GM21423 (cell line): ENCODE measurements at regions not wholly inside any gene's neighbourhood (a gene's known extent, or its start where the extent isn't known, plus 50 kb on each side); places are given as distances from the start of the nearest gene placed in this dataset.
"Not testable (repeated sequence)": the region's sequence is repeated elsewhere in the genome, so short reads cannot be mapped to it uniquely, and the experiment has no call there.

ENCODE experiments used
- ATAC-seq: cut with Tn5 transposase; IDR thresholded peaks from one replicate; pipeline ENCODE4 v1.9.1; 2021; ENCODE audit warnings: mild to moderate bottlenecking, moderate library complexity; ENCODE audit not compliant: unreplicated experiment

DNA sequence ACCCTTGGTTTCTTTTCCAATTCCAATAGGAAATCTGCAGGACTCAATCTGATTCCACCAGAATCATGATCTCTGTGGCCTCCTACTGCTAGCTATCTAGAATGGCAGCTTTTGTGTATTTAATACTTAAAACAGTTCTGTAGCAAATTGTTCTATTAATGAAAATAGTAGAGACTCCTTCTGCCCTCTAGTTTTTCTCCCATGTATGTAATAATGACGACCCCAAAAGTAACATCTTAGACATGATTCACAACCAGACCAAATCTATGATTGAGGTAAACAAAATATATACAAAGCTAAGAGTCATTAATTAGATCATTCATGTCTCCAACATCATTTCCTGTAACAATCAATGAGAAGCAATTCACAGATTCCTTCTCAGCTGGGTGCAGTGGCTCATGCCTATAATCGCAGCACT, 259.1 kb upstream of the MKLN1 start:
- ATAC-seq, result no peak

DNA sequence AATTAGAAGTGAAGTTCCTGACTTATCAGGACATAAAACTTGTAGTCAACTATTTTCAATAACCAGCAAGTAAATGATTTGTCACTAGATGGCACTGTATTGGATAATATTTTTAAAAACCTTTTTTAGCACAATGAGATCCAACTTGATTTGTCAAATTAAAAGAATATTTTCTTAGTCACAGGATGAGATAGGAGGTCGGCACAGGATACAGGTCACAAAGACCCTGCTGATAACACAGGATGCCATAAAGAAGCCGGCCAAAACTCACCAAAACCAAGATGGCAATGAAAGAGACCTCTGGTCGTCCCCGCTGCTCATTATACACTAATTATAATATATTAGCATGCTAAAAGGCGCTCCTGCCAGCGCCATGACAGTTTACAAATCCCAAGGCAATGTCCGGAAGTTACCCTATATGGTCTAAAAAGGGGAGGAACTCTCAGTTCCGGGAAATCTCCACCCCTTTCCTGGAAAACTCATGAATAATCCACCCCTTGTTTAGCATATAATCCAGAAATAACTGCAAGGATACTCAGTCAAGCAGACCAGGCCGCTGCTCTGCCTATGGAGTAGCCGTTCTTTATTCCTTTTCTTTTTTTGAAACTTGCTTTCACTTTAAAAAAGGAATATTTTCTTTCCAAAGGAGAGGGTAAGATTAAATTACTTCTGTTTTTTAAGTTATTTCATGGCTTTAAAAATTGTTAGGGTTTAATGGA, 255.7 kb upstream of the MKLN1 start:
- no peak for ATAC-seq

DNA sequence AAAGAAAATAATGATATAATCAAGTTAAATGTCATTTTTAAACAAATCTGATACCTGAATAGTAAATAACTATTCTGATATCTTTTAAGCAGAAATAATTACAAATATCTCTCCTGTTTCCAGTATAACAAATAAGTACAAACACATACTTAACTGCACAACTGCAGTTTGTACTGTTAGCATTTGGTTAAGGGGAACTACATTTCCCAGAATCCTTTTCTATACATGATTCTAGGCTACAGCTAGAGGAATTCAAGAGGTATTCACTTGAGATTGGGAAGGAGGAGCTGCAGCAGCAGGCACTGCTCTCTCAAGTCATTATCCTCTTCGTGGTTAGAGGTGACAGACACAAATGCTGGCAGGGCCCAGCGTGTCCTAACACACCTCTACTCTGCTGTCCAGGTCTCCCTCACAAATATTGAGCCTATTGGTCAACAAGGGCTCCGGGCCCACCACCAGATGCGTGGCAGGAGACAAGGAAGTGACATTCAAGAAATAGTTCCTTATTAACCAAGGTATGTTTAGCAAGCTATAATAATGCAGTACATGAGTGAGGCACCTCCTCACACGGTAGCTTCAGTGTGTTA, 255.1 kb upstream of the MKLN1 start:
- no peak for ATAC-seq

DNA sequence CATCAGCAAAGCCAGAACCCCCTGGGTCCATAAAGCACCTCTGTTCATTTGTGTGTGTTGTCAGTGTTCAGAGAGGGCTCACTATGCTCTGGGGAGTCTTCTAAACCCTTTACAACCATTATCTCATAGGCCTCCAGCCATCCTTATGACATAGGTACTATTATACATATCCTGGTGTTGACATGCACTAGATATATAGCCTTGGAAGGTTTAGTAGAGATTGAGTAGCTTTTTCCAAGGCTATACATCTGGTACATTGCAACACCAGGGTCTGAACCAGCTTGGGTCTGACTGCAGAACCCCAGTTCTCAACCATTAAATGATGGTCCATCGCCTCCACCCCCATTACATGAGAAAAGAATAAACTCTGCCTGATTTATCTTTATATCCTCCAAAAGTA, 253.6 kb upstream of the MKLN1 start:
- no peak for ATAC-seq

DNA sequence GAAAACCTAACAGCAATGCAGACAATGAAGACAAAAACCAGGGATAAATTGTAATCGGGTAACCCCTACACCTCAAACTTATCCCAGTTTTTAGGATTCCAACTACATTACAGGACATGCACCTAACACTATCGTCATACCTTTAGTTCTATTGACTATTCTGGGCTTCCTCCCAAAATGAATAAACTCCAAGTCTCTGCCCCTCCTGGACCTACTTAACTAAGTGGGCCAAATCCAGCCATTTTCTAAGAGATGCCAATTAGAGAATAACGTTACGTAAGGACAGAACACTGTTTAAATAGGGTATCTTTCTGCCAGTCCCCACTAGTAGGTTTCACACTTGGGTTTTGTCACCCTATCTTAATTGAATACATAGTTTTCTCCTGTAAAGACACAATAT, 253.1 kb upstream of the MKLN1 start:
- no peak for ATAC-seq

DNA sequence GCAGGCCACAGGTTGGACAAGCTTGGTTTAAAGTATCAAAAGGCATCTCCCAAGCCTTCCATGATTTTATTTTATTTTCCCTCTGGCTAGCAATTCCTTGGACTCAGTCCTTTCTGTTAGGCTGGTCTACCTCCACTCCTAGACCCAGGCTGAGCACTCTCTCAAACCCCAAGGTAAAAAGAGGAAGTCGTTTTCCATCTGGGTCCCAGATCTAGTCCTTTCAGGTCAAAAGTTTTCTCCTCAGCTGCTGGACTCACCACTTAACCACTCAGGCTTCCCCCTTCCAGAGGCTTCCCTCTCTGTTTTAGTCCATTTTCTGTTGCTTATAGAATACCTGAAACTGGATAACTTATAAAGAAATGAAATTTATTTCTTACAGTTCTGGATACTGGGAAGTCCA, 252.3 kb upstream of the MKLN1 start:
- ATAC-seq, result no peak

DNA sequence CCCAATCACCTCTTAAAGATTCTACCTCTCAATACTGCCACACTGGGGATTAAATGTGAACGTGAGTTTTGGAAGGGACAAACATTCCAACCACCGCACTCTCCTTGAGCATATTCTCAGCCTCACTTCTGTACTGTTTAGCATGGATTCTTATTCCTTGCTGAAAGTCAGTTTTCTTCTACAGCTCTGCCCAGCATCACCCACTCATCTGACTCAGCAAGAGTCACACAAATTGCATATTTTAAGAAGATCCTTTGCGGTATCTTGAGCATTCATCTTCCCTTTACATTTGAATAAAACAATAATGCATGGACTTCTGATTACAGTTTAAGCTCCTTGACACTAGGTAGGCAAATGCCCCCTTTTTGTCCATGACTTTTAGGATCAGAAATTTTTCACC, 251.6 kb upstream of the MKLN1 start:
- ATAC-seq, result no peak

DNA sequence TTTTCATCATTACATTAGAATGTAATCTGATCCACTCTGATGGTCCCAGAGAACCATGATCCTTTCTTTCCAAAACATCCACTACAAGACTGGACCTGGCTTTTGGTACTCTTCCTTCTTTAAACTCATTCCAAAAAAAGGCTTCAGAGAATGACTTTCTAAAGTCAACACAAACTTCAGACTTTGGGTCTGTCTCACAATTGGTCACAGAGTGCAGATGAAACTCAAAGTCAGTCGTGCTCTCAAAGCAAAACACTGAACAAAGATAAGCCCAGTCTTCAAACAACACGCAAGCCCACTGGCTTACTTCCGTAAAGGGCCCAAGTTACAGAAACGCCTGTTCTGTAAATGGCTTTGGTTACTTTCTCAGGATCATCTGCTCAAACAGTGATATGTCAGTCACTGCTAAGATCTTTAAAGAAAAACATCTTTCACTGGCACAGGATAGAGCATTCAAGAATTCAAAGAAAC, 250.9 kb upstream of the MKLN1 start:
- no peak for ATAC-seq

DNA sequence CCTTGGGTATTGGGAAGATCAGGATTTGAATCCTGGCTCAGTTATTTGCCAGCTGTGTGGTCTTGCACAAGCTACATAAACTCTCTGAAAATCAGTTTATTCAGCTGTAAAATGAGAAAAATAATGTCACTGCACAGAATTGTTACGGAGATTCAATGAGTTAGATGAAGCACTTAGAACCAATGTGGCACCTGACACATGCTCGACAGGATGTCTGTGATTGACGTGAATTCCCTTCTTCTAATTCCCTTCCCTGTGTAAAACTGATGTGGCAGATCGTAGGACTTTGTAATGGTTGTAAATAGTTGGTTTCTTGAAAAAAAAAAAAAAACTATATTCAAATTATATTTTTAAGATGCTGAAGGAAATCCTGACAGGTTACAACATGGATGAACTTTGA, 249.9 kb upstream of the MKLN1 start:
- ATAC-seq, result no peak

DNA sequence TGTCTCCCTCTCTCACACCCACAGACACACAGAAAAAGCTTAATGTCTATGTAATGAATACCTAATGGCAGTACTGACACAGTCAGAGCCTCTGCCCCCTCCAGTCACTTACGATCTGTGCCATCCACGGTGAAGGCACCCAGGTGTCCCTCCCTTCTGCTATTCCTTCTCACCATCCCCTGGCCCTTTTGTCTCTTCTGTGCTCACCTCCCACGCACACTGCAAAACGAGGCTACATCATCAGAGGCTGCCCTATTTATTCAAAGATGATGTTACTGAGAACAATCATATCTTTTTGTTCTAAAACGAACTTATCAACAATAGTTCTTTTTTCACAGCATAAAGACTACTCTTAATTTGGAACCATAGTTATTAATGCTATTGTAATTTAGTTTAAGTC, 246.9 kb upstream of the MKLN1 start:
- no peak for ATAC-seq

DNA sequence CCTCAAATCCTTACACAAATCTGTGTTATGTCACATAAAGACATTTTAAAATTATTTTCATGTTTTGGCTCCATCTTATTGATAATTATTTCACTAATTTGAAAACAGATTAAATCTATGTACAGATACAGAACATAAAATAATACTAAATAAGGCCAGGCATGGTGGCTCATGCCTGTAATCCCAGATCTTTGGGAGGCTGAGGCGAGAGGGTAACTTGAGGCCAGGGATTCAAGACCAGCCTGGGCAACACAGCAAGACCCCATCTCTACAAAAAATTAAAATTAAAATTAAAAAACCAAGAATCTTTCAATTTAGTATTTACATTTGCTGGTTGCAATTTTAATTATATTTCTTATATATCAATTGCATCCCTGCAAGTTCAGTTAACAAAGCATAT, 246.4 kb upstream of the MKLN1 start:
- no peak for ATAC-seq

DNA sequence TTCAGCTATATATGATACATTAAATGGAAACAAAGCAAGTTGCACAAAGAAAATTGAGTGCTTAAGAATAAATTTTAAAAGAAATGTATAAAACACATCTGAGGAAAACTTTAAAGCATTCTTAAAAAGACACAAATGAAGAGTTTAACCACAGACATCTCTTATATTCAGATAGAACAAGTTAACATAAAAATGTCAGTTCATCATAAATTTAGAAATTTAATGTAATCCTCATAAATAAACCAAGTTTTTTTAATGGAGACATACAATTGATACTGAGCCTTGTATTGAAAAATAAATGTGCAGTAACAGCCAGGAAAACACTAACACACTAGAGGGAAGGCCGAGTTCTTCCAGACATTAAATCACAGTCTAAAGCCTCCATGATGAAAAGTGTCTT, 243.9 kb upstream of the MKLN1 start:
- no peak for ATAC-seq

DNA sequence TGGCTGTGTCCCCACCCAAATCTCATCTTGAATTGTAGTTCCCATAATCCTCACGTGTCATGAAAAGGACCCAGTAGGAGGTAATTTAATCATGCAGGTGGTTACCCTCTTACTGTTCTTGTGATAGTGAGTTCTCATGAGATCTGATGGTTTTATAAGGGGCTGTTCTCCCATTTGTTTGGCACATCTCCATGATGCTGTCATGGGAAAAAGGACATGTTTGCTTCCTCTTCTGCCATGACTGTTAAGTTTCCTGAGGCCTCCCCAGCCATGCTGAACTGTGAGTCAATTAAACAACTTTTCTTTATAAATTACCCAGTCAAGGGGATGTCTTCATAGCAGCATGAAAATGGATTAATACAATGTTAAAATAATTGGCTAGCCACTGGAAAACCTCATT, 243.3 kb upstream of the MKLN1 start:
- not testable (repeated sequence) for ATAC-seq

DNA sequence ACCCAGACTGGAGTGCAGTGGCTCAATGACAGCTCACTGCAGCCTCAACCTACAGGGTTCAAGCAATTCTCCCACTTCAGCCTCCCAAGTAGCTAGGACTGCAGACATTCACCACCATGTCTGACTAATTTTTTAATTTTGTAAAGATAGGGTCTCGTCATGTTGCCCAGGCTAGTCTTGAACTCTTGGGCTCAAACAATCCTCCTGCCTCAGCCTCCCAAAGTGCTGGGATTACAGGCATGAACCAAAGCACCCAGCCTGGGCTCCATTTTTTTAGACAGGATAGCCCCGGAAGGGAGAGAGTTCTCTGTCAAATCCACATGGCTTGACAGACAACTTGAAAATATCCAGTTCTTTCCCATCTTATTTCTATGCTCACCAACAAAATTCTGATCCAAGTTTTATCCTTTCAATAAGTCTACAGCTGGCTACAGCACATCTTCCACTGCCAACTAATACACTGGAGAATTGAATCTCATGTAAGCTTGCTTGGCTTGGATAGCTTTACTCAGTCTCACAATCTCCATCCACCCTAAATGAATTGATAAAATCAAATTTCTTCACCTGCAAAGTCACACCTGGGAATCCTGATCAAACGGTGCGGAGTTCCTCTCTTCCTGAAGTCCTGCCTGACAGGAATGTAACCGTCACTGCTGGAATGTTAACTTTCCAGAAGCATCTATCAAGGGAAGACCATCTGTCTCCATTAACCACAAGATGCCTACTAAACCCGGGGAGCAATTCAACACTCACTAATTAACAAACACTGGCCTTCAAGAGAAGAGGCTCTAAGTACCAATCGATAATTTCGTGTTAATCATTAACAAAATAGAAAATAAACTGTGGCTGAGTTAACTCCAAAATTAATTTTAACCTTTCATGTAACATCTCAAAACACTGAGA, 239.7 kb upstream of the MKLN1 start:
- ATAC-seq, result no peak

DNA sequence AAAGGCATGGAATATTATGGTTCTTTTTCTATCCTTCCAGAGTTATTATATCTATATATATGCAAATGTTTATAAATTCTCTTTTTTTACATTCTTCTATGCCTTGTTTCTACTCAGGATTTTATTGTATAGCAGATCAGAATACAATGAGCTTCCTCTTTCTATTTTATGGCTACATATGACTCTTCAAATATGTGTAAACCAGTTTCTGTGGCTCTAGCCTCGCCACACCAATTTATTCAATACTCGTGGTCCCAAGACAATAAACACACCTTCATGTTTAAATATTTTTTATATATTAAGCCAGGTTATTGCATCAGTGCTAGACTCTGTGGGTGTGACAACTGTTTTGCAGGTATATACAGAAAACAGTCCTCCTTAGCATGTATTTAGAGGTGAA, 237.5 kb upstream of the MKLN1 start:
- ATAC-seq, result no peak

DNA sequence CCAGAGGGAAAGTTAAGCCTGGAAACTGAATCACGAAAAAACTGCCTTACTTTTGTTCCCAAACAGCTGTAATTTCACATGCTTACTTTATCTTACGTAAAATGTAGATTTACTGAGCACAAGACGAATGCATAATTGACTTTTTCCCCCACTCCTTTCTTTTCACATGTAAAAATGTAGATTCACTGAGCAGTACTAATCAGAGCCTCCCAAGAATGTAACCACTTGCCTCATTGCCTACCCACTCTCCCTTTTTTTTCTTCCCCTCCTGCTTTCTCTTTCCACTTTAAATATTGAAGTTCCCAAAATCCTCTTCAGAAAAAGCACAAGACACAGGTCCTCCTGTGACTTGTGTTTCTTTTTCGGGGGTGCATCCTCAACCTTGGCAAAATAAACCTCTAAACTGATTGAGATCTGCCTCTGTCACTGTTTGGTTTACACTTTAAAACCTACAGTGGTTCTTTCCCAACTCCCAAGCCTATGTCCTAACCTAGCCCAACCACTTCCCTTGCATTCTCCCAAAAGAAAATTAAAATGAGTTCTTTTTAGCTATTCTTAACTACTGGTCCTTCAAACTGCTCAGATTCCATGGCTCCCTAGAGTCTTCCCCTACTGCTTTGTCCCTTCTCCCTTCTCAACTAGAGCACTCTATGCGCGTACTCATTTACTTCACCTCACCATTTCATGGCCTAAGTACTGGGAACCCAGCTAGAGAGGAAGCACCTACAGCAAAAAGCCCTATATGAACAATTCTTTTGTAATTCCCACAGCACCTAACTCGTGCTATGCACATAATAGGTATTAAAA, 236.6 kb upstream of the MKLN1 start:
- ATAC-seq, result no peak

DNA sequence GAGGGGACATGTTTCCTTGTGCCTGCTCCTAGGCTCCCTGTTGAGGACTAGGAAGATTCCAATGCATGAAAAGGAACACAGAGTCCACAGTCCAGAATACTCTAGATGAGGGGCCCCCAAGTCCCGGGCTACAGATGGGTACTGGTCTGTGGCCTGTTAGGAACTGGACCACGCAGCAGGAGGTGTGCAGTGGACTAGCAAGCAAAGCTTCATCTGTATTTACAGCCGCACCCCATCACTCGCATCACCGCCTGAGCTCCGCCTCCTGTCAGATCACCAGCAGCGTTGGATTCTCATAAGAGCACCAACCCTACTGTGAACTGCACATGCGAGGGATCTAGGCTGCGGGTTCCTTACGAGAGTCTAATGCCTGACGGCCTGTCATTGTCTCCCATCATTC, 233.0 kb upstream of the MKLN1 start:
- no peak for ATAC-seq

DNA sequence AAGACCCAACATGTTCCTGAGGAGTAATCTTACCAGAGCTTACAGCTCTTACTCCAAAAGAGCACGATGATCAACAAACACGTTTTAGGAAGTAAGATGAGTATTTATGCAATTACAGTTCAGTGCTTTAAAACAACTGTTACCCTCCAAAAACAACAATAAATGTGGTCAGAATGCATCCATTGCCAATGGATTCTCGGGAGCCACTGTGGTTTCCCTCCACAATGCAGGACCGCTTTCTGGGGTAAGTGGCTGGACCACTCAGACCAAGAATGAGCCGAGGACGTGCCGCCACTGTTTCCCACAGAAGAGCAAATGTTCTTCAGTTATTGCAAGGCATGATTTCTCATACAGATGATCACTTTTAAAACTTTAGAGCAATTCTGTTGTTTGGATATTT, 232.3 kb upstream of the MKLN1 start:
- no peak for ATAC-seq

DNA sequence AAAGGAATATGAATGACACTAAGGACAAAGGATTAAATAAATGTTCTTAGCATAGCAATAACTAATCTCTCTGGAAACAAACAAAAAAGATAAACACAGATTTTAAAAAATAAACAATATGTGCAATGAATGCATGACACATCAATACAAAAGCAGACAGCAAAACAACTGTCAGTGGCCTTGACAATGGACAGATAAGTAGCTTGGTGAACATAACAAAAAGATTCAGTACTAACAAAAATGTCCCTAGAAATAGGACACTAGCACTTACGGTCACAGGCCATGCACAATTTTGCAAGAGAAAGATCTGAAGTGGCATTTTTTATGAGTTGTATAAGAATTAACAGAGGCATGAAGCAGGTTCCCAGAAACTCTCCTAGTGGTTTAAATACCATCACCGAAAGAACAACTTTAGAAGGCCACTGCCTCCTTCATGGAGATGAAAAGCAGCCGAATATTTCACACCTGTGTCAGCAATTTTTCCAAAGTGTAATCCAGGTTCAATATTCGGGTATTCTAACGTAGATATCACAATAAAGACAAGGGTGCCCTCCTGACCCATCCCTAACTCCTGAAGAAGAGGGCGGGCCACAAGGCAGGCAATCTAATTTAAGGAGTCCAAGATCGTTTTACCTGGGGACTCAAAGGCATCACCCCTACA, 231.3 kb upstream of the MKLN1 start:
- ATAC-seq, result no peak

DNA sequence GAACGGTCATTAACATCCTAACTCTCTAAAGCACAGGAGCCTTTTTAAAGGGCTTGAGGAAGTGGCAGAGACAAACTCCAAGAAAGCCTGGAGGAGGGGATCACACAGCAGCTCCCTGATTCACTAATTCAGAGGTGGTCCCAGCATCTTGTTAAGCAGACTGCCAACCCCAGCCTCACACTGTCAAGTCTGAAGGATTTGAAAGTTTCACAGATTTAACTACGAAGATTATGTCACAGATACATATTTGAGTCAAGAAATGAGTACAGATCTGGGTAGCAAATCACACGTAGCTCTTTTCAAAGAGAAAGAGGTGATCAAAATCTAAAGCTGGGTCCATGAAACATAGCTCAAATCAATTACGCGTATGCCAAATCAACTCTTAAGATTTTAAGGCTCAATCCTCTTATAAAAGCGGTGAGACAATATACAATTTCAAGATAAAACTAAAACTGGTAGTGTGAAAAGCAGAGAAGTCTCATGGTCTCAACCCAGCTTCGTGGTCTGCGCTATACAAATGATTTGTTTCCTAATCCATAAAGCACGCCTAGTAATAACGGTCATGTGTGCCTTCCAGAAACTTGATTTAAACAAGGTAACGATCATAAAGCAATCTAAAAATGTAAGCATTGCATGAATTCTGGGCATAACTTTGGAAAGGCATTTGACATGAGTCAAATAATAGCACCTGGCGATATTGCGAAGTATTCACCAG, 229.9 kb upstream of the MKLN1 start:
- ATAC-seq, result no peak
